ENCODE measurements at regions not wholly inside any gene's neighbourhood (a gene's known extent, or its start where the extent isn't known, plus 50 kb on each side); places are given as distances from the start of the nearest gene placed in this dataset.

DNA sequence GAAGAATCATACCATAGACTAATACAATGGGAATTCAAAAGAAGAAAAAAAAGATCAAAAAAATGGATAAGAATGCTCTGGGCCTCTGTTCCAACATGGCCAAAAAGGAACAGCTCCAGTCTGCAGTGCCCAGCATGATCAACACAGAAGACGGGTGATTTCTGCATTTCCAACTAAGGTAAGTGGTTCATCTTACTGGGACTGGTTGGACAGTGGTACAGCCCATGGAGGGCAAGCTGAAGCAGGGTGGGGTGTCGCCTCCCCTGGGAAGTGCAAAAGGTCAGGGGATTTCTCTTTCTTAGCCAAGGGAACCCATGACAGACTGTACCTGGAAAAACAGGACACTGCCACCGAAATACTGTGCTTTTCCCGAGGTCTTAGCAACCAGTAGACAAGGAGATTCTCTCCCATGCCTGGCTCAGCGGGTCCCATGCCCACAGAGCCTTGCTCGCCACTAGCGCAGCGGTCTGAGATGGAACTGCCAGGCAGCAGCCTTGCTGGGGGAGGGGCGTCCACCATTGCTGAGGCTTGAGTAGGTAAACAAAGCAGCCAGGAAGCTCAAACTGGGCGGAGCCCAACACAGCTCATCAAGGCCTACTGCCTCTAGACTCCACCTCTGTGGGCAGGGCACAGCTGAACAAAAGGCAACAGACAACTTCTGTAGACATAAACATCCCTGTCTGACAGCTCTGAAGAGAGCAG lies 428.4 kb downstream of the MN1 start:
- TF ChIP-seq GATA2 (IDR thresholded peaks at IDR 0.05; ENCODE audit: low read depth, low read length) (no peak), GATA3 (IDR thresholded peaks at IDR 0.05; ENCODE audit: low read depth, low read length) (no peak)

DNA sequence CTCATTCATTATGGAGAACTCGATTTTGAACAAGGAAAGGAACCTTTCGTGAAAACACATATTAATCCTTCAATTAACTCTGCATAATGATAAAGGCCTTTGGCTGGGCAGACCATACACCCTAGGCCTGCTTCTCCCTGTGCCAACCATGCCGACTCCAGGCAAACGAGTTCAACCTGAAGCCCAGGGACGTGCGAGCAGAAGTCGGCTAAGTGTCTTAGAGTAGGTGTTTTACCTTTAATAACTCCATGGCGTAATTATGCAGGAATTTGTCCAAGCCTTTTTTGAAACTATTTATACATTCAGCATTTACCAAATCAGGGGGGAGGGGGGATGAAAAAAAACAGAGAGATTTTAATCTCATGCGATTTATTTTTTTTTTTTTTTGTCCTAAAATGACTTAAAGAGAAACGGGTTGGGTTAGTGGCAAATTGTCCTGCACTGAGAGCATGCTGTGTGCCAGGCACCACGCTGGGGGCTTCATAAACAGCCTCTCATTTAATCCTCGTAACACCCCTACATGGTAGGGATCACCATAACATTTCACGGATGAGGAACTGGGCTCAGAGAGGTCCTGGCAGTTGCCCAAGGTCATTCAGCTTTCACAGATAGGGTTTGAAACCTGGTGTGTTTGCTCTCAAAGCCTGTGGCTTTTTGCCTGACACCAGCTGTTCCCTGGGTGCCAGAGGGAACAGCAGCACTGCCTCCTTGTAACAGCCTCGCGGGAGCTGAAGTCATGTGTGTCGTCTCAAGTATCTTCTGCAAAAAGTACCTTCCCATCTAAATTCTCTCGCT lies 423.9 kb downstream of the MN1 start:
- TF ChIP-seq GATA2 (IDR thresholded peaks at IDR 0.05; ENCODE audit: low read depth, low read length) (no peak), GATA3 (IDR thresholded peaks at IDR 0.05; ENCODE audit: low read depth, low read length) (no peak)

DNA sequence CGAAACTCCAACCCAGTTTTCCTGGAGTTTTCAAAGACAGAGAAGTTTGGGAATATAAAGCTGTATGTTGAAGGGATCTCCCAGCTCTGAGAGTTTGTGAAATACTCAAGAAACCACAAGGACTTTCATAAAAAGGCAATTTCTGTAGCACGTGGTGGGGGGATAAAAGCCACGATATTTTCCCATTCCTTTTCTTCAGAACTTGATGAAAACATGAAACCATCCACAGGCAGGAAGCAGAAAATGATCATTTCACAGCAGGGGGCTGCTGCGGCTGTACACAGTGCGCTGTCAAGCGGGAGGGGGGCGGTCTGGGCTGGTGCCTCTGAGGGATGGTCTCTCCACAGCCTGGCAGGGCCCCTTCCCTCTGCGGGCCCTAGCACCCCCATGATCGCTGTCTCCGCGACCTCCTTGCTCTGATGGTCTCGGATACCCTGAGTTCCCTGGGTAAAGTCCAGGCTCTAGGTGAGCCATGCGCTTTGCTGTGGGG lies 423.2 kb downstream of the MN1 start:
- no peak for TF ChIP-seq GATA3 (IDR thresholded peaks at IDR 0.05; ENCODE audit: low read depth, low read length)

DNA sequence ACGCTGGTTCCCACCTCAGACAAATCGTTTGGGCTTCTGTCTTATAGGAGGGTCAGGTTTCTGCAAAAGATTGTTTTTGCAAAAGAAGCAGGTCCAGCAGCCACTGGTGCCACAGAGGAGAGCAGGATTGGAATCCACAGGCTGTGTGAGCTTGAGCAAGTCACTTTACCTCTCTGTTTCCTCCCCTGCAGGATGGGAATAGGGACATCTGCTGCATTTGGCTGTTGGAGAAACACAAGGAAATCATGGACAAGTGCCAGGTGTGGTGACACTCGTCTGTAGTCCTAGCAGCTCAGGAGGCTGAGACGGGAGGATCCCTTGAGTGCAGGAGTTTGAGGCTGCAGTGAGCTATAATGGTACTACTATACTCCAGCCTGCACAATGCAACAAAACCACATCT lies 422.6 kb downstream of the MN1 start:
- TF ChIP-seq GATA2 (IDR thresholded peaks at IDR 0.05; ENCODE audit: low read depth, low read length), result no peak
- no peak for TF ChIP-seq GATA3 (IDR thresholded peaks at IDR 0.05; ENCODE audit: low read depth, low read length)

DNA sequence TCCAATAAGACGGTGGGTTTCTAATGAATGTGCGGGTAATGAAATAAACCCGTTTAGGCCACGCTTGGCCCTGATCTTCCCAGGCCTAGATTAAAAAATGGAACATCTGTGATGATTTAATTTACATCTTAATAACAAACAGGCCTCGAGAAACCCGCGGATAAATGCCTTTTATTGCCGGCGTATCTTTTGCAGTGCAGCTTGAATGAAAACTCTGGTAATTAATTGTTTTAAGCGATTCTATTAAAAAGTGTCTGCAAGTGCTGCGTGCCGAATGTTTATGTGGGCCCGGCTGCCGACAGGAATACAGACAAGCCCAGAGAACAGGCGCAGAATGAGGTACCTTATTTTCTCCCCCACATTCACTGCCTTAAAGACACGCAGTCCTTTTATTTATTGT lies 420.7 kb downstream of the MN1 start:
- no peak for TF ChIP-seq GATA3 (IDR thresholded peaks at IDR 0.05; ENCODE audit: low read depth, low read length)
- TF ChIP-seq GATA2 (IDR thresholded peaks at IDR 0.05; ENCODE audit: low read depth, low read length), result peak; percentile 50

DNA sequence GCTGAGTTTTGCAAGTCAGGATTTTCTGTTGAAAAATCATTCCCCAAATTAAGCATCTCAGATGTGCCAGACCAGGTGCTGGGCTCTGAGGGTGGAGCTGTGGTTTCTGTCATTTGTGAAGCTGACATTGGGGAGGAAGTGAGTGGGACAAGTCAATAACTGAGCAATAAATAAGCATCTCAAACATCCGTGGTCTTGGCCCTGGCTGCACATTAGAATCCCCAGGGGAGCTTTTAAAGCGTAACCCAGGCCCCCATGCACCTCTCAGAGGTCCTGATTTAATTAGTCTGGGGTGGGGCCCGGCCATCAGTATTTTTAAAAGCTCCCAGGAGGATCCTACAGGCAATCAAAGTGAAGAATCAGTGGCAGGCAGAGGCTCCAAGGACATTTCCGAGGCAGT lies 420.0 kb downstream of the MN1 start:
- no peak for TF ChIP-seq GATA3 (IDR thresholded peaks at IDR 0.05; ENCODE audit: low read depth, low read length)
- no peak for TF ChIP-seq GATA2 (IDR thresholded peaks at IDR 0.05; ENCODE audit: low read depth, low read length)

DNA sequence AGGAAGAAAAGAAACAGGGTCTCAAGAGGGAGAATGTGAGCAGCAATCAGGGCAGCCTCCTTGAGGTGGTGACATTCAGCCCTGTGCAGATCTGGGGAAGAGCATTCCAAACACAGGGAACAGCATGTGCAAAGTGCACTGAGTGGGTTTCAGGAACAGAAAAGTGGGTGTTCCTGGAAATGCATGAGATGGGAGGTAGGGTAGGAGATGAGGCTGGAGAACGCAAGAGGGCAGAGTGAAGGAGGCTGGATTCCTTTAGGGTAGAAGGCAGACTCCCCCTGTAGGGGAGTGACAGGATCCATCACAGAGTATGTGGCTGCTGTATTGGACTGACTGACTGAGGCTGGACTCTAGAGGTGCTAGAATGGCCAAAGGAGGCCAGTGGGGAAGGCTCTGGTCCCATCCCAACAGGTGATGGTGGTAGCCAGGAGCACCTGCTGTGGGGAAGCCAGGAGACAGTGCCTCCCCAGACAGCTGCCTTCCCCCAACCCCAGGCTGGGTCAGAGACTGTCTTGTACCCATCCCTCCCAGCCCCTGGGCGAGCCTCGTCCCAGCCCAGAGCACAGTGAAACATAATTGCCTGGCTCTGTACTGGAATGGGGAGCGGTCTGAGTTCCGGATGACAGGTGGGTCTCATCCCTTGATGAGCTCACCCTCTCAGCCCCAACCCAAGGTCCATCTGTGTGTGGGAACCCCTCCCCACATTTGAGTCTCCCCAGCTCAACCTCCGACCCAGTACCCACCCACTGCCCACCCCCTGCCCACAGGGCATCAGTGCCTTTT lies 419.4 kb downstream of the MN1 start:
- TF ChIP-seq GATA2 (IDR thresholded peaks at IDR 0.05; ENCODE audit: low read depth, low read length), result no peak
- no peak for TF ChIP-seq GATA3 (IDR thresholded peaks at IDR 0.05; ENCODE audit: low read depth, low read length)

DNA sequence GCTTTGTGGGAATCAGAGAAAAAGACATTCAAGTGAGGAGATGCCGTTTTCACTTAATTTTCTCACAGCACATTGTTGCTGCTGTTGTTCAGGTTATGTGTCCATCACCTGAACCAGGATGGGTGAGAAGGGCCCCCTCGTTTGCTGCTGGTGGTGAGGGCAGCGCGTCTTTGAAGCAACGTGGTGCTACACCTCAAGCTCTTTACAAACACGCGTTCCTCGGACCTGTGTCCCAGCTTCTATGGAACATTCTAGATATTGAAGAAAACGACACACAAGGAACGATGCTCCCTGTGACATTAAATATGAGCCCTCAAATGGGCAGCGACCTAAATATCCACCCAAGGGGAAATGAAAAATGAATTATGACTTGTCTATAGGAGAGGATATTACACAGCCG lies 418.6 kb downstream of the MN1 start:
- TF ChIP-seq GATA3 (IDR thresholded peaks at IDR 0.05; ENCODE audit: low read depth, low read length), result no peak
- no peak for TF ChIP-seq GATA2 (IDR thresholded peaks at IDR 0.05; ENCODE audit: low read depth, low read length)

DNA sequence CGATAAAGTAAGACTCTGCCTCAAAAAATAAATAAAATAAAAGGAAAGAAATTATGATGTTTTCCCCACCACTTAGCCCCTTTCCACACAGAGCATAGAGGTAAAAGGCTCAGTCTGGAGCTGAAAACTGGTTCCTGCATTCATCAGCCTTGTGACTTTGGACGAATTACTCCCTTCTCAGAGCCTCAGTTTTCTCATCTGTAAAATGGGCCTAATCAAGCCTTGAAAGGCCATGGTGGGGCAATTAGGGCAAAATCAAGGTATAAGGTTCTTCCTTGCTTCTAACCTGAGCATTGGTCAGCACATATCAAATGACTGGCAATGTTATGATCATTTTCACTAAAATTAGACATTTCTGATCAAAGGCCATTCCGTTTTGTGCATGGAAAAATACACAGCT lies 417.7 kb downstream of the MN1 start:
- no peak for TF ChIP-seq GATA3 (IDR thresholded peaks at IDR 0.05; ENCODE audit: low read depth, low read length)
- no peak for TF ChIP-seq GATA2 (IDR thresholded peaks at IDR 0.05; ENCODE audit: low read depth, low read length)

DNA sequence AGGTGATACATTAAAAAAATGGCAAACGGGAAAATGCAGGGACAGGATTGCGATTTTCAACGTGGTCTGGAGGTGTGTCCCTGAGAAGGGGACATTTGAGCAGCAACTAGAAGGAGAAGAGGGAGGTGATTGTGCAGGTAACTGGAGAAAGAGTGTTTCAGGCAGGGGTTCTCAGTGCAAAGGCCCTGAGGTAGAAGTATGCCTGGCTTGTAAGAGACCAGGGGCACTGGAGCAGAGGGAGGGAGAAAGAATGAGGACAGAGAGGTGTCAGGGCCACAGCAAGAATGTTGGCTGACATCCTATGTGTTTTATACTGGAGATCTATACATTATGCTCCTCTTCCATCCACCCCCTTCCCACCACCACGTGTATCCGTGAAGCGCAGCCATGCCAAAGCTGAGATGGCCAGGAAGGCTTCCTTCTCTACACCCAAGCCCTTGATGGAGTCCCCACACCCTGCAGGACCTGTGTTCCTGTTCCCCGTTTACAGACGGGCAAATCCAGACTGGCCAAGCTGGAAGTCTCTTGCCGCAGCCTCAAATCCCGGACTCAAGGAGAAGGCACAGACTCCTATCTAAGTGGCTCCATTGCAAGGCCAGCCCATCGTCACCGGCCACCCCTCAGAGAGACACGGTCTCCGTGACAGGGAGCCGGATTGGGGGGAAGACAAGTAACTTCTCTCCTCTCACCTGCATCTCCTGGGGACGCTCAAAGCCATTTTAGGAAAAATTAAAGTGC lies 416.1 kb downstream of the MN1 start:
- TF ChIP-seq GATA2 (IDR thresholded peaks at IDR 0.05; ENCODE audit: low read depth, low read length) (no peak), GATA3 (IDR thresholded peaks at IDR 0.05; ENCODE audit: low read depth, low read length) (no peak)

DNA sequence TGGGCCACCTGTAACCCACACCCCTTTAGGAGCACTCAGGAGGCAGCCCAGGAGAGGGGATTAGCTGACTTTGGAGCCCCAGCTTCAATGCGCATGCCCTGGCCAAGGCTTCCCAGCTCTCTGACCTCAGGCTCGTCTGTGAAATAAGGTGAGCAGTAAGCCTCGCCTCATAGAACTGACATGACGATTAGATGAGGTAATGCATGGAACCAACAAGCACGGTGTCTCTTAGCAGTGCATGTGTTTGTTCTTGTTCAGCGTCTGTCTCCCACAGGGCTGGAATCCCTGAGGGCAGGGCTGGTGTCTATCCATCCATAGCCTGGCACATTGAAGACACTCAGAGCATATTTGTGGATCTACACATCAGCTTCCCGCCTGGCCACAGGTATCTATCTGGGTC lies 415.4 kb downstream of the MN1 start:
- no peak for TF ChIP-seq GATA3 (IDR thresholded peaks at IDR 0.05; ENCODE audit: low read depth, low read length)
- no peak for TF ChIP-seq GATA2 (IDR thresholded peaks at IDR 0.05; ENCODE audit: low read depth, low read length)

DNA sequence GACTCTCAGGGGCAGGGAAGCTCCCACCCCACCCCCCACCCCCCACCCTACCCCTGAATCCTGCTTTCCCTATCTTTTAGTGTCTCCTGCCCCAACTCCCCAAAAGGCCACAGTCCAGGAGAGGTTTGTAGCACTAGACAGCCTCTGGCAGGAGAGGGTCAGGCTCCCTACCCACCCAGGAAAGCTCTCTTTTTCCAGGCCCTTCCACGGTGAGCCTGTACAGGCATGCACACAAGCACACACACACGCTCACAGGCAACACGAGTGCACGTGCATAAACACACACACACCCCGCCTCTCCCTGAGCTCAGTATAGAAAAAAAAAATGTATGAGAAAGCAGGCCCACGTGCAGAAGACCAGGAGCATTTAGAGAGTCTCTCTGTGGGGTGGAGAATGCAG lies 414.0 kb downstream of the MN1 start:
- TF ChIP-seq GATA2 (IDR thresholded peaks at IDR 0.05; ENCODE audit: low read depth, low read length) (no peak), GATA3 (IDR thresholded peaks at IDR 0.05; ENCODE audit: low read depth, low read length) (no peak)

DNA sequence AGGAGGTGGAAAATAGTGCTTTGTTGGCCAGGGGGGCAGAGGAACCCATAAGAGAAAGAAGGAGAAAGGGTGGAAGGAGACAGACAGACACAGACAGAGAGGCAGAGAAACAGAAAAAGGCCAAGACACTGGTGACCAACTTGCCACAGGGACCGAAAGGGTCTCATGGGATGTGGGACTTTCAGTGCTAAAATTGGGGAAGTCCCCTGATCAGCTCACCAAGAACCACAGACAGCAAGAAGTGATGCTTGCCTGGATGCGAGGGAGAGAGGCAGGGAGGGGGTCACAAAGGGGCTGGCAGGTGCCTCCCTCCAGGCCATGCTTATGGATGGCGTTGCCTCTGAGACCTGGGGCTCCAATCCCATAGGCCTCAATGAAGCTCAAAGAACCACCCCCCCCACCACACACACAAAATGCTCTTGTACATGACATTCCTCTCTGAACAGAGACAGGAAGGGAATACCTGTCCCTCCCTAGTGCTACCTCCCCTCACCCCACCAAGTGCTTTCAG lies 413.4 kb downstream of the MN1 start:
- TF ChIP-seq GATA3 (IDR thresholded peaks at IDR 0.05; ENCODE audit: low read depth, low read length) (no peak), GATA2 (IDR thresholded peaks at IDR 0.05; ENCODE audit: low read depth, low read length) (no peak)

DNA sequence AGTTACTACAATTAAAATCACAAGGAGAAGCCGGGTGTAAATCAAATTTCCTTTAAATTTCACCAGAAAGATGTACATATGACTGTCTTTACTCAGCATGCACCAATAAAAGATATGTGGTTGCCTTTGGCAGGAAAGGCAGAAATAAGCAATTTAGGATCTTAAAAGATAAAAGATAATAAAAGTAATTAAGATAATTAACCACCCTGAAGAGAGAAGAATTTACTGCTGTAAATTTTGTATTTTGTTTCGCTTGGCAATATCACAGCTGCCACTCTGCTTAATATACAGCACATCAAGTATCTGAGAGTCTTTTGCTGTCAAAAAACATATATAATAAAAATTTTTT lies 411.9 kb downstream of the MN1 start:
- no peak for TF ChIP-seq GATA2 (IDR thresholded peaks at IDR 0.05; ENCODE audit: low read depth, low read length)
- no peak for TF ChIP-seq GATA3 (IDR thresholded peaks at IDR 0.05; ENCODE audit: low read depth, low read length)
